Endothelial cell (in vitro differentiated cells): ENCODE measurements at regions not wholly inside any gene's neighbourhood (a gene's known extent, or its start where the extent isn't known, plus 50 kb on each side); places are given as distances from the start of the nearest gene placed in this dataset.
"Not testable (repeated sequence)": the region's sequence is repeated elsewhere in the genome, so short reads cannot be mapped to it uniquely, and the experiment has no call there.

Source experiments
- DNase-seq: peaks from one replicate; pipeline ENCODE4 v3.0.0; 2021; ENCODE audit warnings: low spot score
- H3K27ac Mint-ChIP-seq: one replicate; pipeline ENCODE4 v1.8.0; 2021; ENCODE audit warnings: mixed read lengths, inconsistent platforms; ENCODE audit not compliant: unreplicated experiment
- H3K27me3 Mint-ChIP-seq: one replicate; pipeline ENCODE4 v1.8.0; 2021; ENCODE audit warnings: mild to moderate bottlenecking, moderate library complexity, mixed read lengths, inconsistent platforms; ENCODE audit not compliant: unreplicated experiment
- H3K36me3 Mint-ChIP-seq: one replicate; pipeline ENCODE4 v1.8.0; 2021; ENCODE audit warnings: mild to moderate bottlenecking, low read depth, mixed read lengths, inconsistent platforms; ENCODE audit not compliant: unreplicated experiment
- H3K4me1 Mint-ChIP-seq: one replicate; pipeline ENCODE4 v1.8.0; 2021; ENCODE audit warnings: mild to moderate bottlenecking, mixed read lengths, inconsistent platforms; ENCODE audit not compliant: unreplicated experiment
- H3K4me3 Mint-ChIP-seq: one replicate; pipeline ENCODE4 v1.8.0; 2021; ENCODE audit warnings: mild to moderate bottlenecking, mixed read lengths, inconsistent platforms; ENCODE audit not compliant: unreplicated experiment
- H3K9me3 Mint-ChIP-seq: one replicate; pipeline ENCODE4 v1.8.0; 2021; ENCODE audit warnings: mixed read lengths, inconsistent platforms; ENCODE audit not compliant: unreplicated experiment
- CTCF ChIP-seq: fragments of 200-600 bp; sonication (generic); IDR thresholded peaks from one replicate; pipeline ENCODE4 v1.5.0; 2021; ENCODE audit warnings: antibody characterized with exemption; ENCODE audit not compliant: unreplicated experiment

- Mint-ChIP-seq H3K27me3 (peaks cover 2% of the 10 kb centered on the region), H3K36me3 (no peaks in the 10 kb centered on the region), H3K9me3 (no peaks in the 10 kb centered on the region), H3K27ac (no peak overlapping the region), H3K4me1 (peaks cover 3% of the 10 kb centered on the region), H3K4me3 (no peak overlapping the region)
- no peak for TF ChIP-seq CTCF
- no peak for DNase-seq
These were observed 78.0 kb downstream of the SOWAHC start for GRCh38 chr2:109692013-109692743.

- DNase-seq, H3K36me3 Mint-ChIP-seq, H3K9me3 Mint-ChIP-seq, H3K27me3 Mint-ChIP-seq, H3K27ac Mint-ChIP-seq, H3K4me3 Mint-ChIP-seq, H3K4me1 Mint-ChIP-seq: not testable (repeated sequence)
These were observed 78.7 kb downstream of the SOWAHC start for GRCh38 chr2:109692831-109693230.

- H3K27me3 Mint-ChIP-seq, H3K4me3 Mint-ChIP-seq, H3K27ac Mint-ChIP-seq, H3K4me1 Mint-ChIP-seq, DNase-seq, H3K9me3 Mint-ChIP-seq, H3K36me3 Mint-ChIP-seq: not testable (repeated sequence)
These were observed 79.1 kb downstream of the SOWAHC start for GRCh38 chr2:109693292-109693691.

GRCh38 chr2:109694190-109694589, 80.0 kb downstream of the SOWAHC start:
- H3K27me3 Mint-ChIP-seq, result peaks cover 2% of the 10 kb centered on the region
- no peak for TF ChIP-seq CTCF
- no peak for DNase-seq
- H3K27ac Mint-ChIP-seq, result no peak overlapping the region
- H3K4me3 Mint-ChIP-seq, result no peak overlapping the region
- no peaks in the 10 kb centered on the region for H3K9me3 Mint-ChIP-seq
- peaks cover 5% of the 10 kb centered on the region for H3K4me1 Mint-ChIP-seq
- H3K36me3 Mint-ChIP-seq, result no peaks in the 10 kb centered on the region

GRCh38 chr2:109695290-109695689, 81.1 kb downstream of the SOWAHC start:
- Mint-ChIP-seq H3K27ac (no peak overlapping the region), H3K9me3 (no peaks in the 10 kb centered on the region), H3K4me3 (no peak overlapping the region), H3K36me3 (no peaks in the 10 kb centered on the region), H3K4me1 (peaks cover 10% of the 10 kb centered on the region), H3K27me3 (peaks cover 3% of the 10 kb centered on the region)
- DNase-seq, result no peak
- TF ChIP-seq CTCF, result no peak

GRCh38 chr2:109699646-109700045, 85.5 kb downstream of the SOWAHC start:
- peaks cover 34% of the 10 kb centered on the region for H3K4me1 Mint-ChIP-seq
- DNase-seq, result no peak
- H3K4me3 Mint-ChIP-seq, result no peak overlapping the region
- H3K27ac Mint-ChIP-seq, result no peak overlapping the region
- H3K27me3 Mint-ChIP-seq, result peaks cover 4% of the 10 kb centered on the region
- H3K36me3 Mint-ChIP-seq, result no peaks in the 10 kb centered on the region
- TF ChIP-seq CTCF, result no peak
- no peaks in the 10 kb centered on the region for H3K9me3 Mint-ChIP-seq
